HG02763 (cell line): ENCODE measurements at regions not wholly inside any gene's neighbourhood (a gene's known extent, or its start where the extent isn't known, plus 50 kb on each side); places are given as distances from the start of the nearest gene placed in this dataset.

ENCODE experiments used
- ATAC-seq: cut with Tn5 transposase; IDR thresholded peaks from one replicate; pipeline ENCODE4 v1.9.1; 2021; ENCODE audit warnings: mild to moderate bottlenecking, moderate library complexity; ENCODE audit not compliant: unreplicated experiment

GRCh38 chr3:146851665-146852064 is 246.5 kb upstream of the PLSCR5 start:
- ATAC-seq, result no peak

- no peak for ATAC-seq
Observed at GRCh38 chr3:146845361-146845760, 240.2 kb upstream of the PLSCR5 start.

GRCh38 chr3:146843476-146843875 is 238.3 kb upstream of the PLSCR5 start:
- no peak for ATAC-seq

GRCh38 chr3:146839727-146840375 is 234.7 kb upstream of the PLSCR5 start:
- no peak for ATAC-seq

- ATAC-seq, result no peak
Observed at GRCh38 chr3:146838221-146838620, 233.1 kb upstream of the PLSCR5 start.

- ATAC-seq, result no peak
Observed at GRCh38 chr3:146834917-146835316, 229.8 kb upstream of the PLSCR5 start.

- no peak for ATAC-seq
Observed at GRCh38 chr3:146832857-146833458, 227.8 kb upstream of the PLSCR5 start.

- ATAC-seq, result no peak
Observed at GRCh38 chr3:146831659-146832058, 226.5 kb upstream of the PLSCR5 start.

GRCh38 chr3:146830231-146830630 is 225.1 kb upstream of the PLSCR5 start:
- no peak for ATAC-seq

GRCh38 chr3:146827836-146828235 is 222.7 kb upstream of the PLSCR5 start:
- ATAC-seq, result no peak

GRCh38 chr3:146823622-146824021 is 218.5 kb upstream of the PLSCR5 start:
- ATAC-seq, result no peak

- ATAC-seq, result no peak
Observed at GRCh38 chr3:146818866-146819265, 213.7 kb upstream of the PLSCR5 start.

GRCh38 chr3:146818301-146818700 is 213.2 kb upstream of the PLSCR5 start:
- ATAC-seq, result no peak

GRCh38 chr3:146817704-146818103 is 212.6 kb upstream of the PLSCR5 start:
- ATAC-seq, result no peak

GRCh38 chr3:146814601-146815315 is 209.6 kb upstream of the PLSCR5 start:
- ATAC-seq, result no peak

- no peak for ATAC-seq
Observed at GRCh38 chr3:146813496-146813895, 208.3 kb upstream of the PLSCR5 start.

- no peak for ATAC-seq
Observed at GRCh38 chr3:146803745-146804144, 198.6 kb upstream of the PLSCR5 start.

GRCh38 chr3:146801492-146801891 is 196.3 kb upstream of the PLSCR5 start:
- no peak for ATAC-seq

- no peak for ATAC-seq
Observed at GRCh38 chr3:146800484-146800883, 195.3 kb upstream of the PLSCR5 start.

GRCh38 chr3:146796078-146796477 is 190.9 kb upstream of the PLSCR5 start:
- ATAC-seq, result no peak

GRCh38 chr3:146783446-146783845 is 178.3 kb upstream of the PLSCR5 start:
- no peak for ATAC-seq

- ATAC-seq, result no peak
Observed at GRCh38 chr3:146781606-146782005, 176.5 kb upstream of the PLSCR5 start.
